GM23248 (cell line): ENCODE measurements at regions not wholly inside any gene's neighbourhood (a gene's known extent, or its start where the extent isn't known, plus 50 kb on each side); places are given as distances from the start of the nearest gene placed in this dataset.
"Not testable (repeated sequence)": the region's sequence is repeated elsewhere in the genome, so short reads cannot be mapped to it uniquely, and the experiment has no call there.

Source experiments
- DNase-seq: peaks from one replicate; pipeline ENCODE4 v3.0.0-alpha.2; 2015
- H2AFZ ChIP-seq: fragments of 200-600 bp; sonication (generic); 2 replicates; pipeline ENCODE4 v1.6.1; 2016; ENCODE audit warnings: antibody characterized with exemption
- H3F3A ChIP-seq: fragments of 200-600 bp; sonication (generic); 2 replicates; pipeline ENCODE4 v1.6.1; 2016; ENCODE audit warnings: mild to moderate bottlenecking, antibody characterized with exemption, mixed run types; ENCODE audit not compliant: insufficient read depth
- H3K27ac ChIP-seq: fragments of 200-600 bp; sonication (generic); 2 replicates; pipeline ENCODE4 v1.5.1; 2016; ENCODE audit warnings: mild to moderate bottlenecking
- H3K27me3 ChIP-seq: fragments of 200-600 bp; sonication (generic); replicated peaks from 2 replicates; pipeline ENCODE4 v1.6.1; 2016; ENCODE audit warnings: mild to moderate bottlenecking; ENCODE audit not compliant: insufficient read depth
- H3K36me3 ChIP-seq: fragments of 200-600 bp; sonication (generic); 2 replicates; pipeline ENCODE4 v1.6.1; 2016; ENCODE audit warnings: low read depth, mild to moderate bottlenecking
- H3K4me1 ChIP-seq: fragments of 200-600 bp; sonication (generic); 2 replicates; pipeline ENCODE4 v1.6.1; 2016; ENCODE audit warnings: mild to moderate bottlenecking; ENCODE audit not compliant: insufficient read depth
- H3K4me2 ChIP-seq: fragments of 200-600 bp; sonication (generic); one replicate; pipeline ENCODE4 v1.6.1; 2016; ENCODE audit warnings: mild to moderate bottlenecking; ENCODE audit not compliant: unreplicated experiment
- H3K4me3 ChIP-seq: fragments of 200-600 bp; sonication (generic); 2 replicates; pipeline ENCODE4 v1.5.1; 2016; ENCODE audit warnings: mild to moderate bottlenecking
- H3K79me2 ChIP-seq: fragments of 200-600 bp; sonication (generic); 2 replicates; pipeline ENCODE4 v1.6.1; 2016; ENCODE audit warnings: mild to moderate bottlenecking; ENCODE audit not compliant: insufficient read depth
- H3K9ac ChIP-seq: fragments of 200-600 bp; sonication (generic); 2 replicates; pipeline ENCODE4 v1.6.1; 2016; ENCODE audit warnings: mild to moderate bottlenecking
- H3K9me2 ChIP-seq: fragments of 200-600 bp; sonication (generic); 2 replicates; pipeline ENCODE4 v1.6.1; 2016; ENCODE audit warnings: mixed run types, mild to moderate bottlenecking, moderate library complexity; ENCODE audit not compliant: insufficient read depth
- H3K9me3 ChIP-seq: fragments of 200-600 bp; sonication (generic); one replicate; pipeline ENCODE4 v1.6.1; 2017; ENCODE audit warnings: low read depth
- H4K20me1 ChIP-seq: fragments of 200-600 bp; sonication (generic); 2 replicates; pipeline ENCODE4 v1.6.0; 2016; ENCODE audit not compliant: insufficient read depth
- EZH2 ChIP-seq: fragments of 200-600 bp; sonication (generic); IDR thresholded peaks from 2 replicates; pipeline ENCODE4 v1.6.1; 2018; ENCODE audit warnings: antibody characterized with exemption, mild to moderate bottlenecking; ENCODE audit not compliant: insufficient read depth, poor library complexity, severe bottlenecking
- EZH2phosphoT487 ChIP-seq: fragments of 200-600 bp; sonication (generic); IDR thresholded peaks from 2 replicates; pipeline ENCODE4 v1.6.1; 2018; ENCODE audit warnings: antibody characterized with exemption, moderate library complexity, mild to moderate bottlenecking, low read depth; ENCODE audit not compliant: insufficient read depth
- WGBS, 2 experiments: methylation state at CpG; one replicate each; pipeline ENCODE4 v1.1.6; 2015 to 2017; ENCODE audit warnings: low lambda C conversion rate in 2 of 2, low coverage in 1 of 2; ENCODE audit errors: missing lambda C conversion rate in 2 of 2; 5-methylcytosine and 5-hydroxymethylcytosine counted together
- in situ Hi-C: fragments of 300-500 bp; cut with MboI; formaldehyde crosslinking; loops from 2 replicates; pipeline ENCODE4 v1.15.0; 2020

DNA sequence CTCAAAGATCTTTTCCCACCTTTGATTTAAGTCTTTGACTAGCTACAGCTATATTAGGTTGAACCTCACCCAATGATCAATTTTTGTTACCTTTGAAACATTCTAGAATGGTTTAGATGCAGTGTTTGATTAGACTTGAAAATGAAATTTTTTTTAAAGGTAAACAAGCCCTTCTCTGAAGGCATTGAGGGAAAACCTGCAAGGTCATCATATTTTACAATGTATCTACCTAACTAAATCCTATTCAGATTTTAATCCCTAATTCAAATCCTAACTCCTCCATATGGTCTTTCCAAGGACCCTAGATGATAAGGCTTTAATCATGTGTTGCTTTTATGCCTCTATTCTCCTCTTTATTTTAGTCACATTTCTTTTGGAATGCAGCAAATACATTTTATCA is 95.4 kb downstream of the ALG10B start:
- Histone ChIP-seq H3K4me2 (no peak overlapping the region), H3K9me2 (no peaks in the 10 kb centered on the region), H3K79me2 (no peaks in the 10 kb centered on the region), H3K9ac (no peak overlapping the region), H3K4me3 (no peak overlapping the region), H2AFZ (no peak overlapping the region), H3K36me3 (no peaks in the 10 kb centered on the region), H3K4me1 (no peaks in the 10 kb centered on the region), H3F3A (no peaks in the 10 kb centered on the region), H3K27me3 (no peaks in the 10 kb centered on the region), H4K20me1 (no peaks in the 10 kb centered on the region), H3K27ac (no peak overlapping the region), H3K9me3 (no peaks in the 10 kb centered on the region)
- in situ Hi-C loops = no loop called here
- TF ChIP-seq EZH2 (no peak), EZH2phosphoT487 (no peak)
- DNase-seq = no peak

DNA sequence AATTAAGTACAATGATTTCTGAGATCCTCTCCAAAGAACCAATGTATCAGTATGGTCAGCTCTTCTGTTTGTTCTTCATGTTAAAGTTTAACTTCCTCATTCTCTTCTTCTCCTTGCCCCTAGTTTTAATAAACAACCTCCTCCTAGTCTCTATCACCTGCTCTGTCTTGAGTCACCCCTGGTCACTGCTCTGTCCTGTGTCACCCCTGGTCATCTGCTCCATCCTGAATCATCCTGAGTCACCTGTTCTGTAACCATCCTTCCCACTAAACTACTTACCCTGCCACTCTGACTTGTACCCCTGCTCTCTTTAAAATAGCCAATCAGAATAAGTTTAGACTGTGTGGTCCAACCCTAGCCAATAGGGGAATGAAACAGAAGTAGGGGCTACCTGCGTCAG is 100.5 kb downstream of the ALG10B start:
- DNase-seq = no peak
- Histone ChIP-seq H3K4me2 (no peak overlapping the region), H3K27me3 (no peaks in the 10 kb centered on the region), H3K9me3 (peaks cover 3% of the 10 kb centered on the region), H4K20me1 (no peaks in the 10 kb centered on the region), H3K4me1 (no peaks in the 10 kb centered on the region), H3K36me3 (no peaks in the 10 kb centered on the region), H3K27ac (no peak overlapping the region), H2AFZ (no peak overlapping the region), H3F3A (no peaks in the 10 kb centered on the region), H3K9ac (no peak overlapping the region), H3K4me3 (no peak overlapping the region), H3K79me2 (no peaks in the 10 kb centered on the region), H3K9me2 (no peaks in the 10 kb centered on the region)
- 27 to 39% methylated on average over 1 of the region's 1 CpG for WGBS, 2 experiments
- TF ChIP-seq EZH2 (no peak), EZH2phosphoT487 (no peak)
- in situ Hi-C loops = no loop called here

DNA sequence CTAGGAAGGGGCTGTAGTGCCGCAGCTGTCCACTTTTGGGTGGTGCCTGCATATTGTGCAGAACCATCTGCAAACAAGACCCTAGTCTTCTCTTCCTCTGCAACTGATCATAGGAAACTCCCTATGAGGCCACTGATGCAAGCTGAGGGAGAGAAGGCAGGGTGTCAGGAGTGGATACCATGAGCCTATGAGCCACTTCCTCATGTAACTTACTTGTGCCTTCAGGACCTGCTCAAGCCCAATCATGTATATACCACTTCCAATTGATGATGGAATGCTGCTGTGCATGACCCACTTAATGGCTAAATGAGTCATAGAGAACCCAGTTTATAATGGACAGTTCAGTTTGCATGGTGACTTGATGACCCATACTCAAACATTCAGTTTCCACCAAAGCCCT is 107.9 kb downstream of the ALG10B start:
- WGBS, 2 experiments = 36 to 69% methylated on average over 1 of the region's 1 CpG
- no peaks in the 10 kb centered on the region for H4K20me1 ChIP-seq
- H3K79me2 ChIP-seq = no peaks in the 10 kb centered on the region
- in situ Hi-C loops = no loop called here
- TF ChIP-seq EZH2phosphoT487 (no peak), EZH2 (no peak)
- no peak overlapping the region for H3K9ac ChIP-seq
- H3K27ac ChIP-seq = no peak overlapping the region
- no peak overlapping the region for H2AFZ ChIP-seq
- H3K4me2 ChIP-seq = no peak overlapping the region
- no peaks in the 10 kb centered on the region for H3K36me3 ChIP-seq
- H3K4me3 ChIP-seq = no peak overlapping the region
- H3F3A ChIP-seq = no peaks in the 10 kb centered on the region
- H3K9me3 ChIP-seq = peaks cover 3% of the 10 kb centered on the region
- H3K4me1 ChIP-seq = no peaks in the 10 kb centered on the region
- no peaks in the 10 kb centered on the region for H3K9me2 ChIP-seq
- DNase-seq = no peak
- no peaks in the 10 kb centered on the region for H3K27me3 ChIP-seq

DNA sequence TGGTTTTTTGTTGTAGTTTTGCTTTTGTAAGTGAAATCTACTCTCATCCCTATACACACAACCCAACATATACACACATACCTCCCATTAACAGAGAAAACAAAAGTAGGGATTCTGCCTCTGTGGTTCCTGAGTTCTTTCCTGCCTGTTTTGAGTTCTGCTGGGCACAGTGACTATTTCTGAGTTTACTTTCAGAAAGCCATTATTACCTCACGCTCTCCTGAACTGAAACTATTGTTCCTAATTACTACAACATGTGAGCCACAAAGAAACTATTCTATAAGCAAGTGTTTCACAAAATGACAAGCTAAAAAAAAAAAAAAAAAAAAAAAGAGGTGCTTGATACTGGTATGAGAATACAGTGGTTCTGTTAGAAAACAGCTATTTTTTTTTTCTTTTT is 110.9 kb downstream of the ALG10B start:
- TF ChIP-seq EZH2 (no peak), EZH2phosphoT487 (no peak)
- in situ Hi-C loops = no loop called here

DNA sequence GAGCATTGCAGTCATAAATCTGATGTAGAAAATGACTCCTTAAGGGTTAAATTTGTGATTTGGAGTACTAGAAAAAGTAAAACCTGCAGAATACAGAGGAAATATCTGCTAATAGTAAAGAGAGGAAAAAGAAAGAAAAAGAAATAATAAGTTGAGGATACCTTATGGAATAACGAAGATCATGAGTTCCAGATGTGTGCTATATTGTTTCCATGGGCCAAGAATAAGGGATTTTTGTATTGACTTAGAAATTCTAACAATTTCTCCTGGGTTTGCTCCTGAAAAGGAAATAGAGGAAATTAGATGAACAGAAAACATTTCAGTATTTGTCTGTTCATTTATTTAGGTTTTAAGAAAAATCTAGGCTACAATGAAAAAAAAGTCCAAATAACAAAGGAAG is 115.3 kb downstream of the ALG10B start:
- no peak for TF ChIP-seq EZH2
- no peak for TF ChIP-seq EZH2phosphoT487
- H3F3A ChIP-seq = no peaks in the 10 kb centered on the region
- no peak for DNase-seq

More for the DNA sequence above, 110.9 kb downstream of the ALG10B start:
- no peaks in the 10 kb centered on the region for H3K9me3 ChIP-seq
- no peak overlapping the region for H3K4me2 ChIP-seq
- H3K4me1 ChIP-seq = no peaks in the 10 kb centered on the region
- WGBS, 2 experiments = 0% methylated on average over 1 of the region's 1 CpG
- H3K27ac ChIP-seq = no peak overlapping the region
- H4K20me1 ChIP-seq = no peaks in the 10 kb centered on the region
- H3K4me3 ChIP-seq = no peak overlapping the region
- no peaks in the 10 kb centered on the region for H3K27me3 ChIP-seq
- H3K36me3 ChIP-seq = no peaks in the 10 kb centered on the region
- no peaks in the 10 kb centered on the region for H3F3A ChIP-seq
- H3K9me2 ChIP-seq = no peaks in the 10 kb centered on the region
- DNase-seq = no peak
- no peak overlapping the region for H2AFZ ChIP-seq
- no peak overlapping the region for H3K9ac ChIP-seq
- no peaks in the 10 kb centered on the region for H3K79me2 ChIP-seq

DNA sequence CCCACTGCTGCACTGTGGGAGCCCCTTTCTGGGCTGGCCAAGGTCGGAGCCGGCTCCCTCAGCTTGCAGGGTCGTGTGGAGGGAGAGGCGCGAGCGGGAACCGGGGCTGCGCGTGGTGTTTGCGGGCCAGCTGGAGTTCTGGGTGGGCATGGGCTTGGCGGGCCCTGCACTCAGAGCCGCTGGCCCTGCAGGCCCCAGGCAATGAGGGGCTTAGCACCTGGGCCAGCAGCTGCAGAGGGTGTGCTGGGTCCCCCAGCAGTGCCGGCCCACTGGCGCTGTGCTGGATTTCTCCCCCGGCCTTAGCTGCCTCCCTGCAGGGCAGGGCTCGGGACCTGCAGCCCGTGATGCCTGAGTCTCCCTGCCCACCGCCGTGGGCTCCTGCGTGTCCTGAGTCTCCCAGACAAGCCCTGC is 125.3 kb downstream of the ALG10B start:
- H3K9ac ChIP-seq, H3K4me3 ChIP-seq, H3K36me3 ChIP-seq, H2AFZ ChIP-seq, H4K20me1 ChIP-seq, H3F3A ChIP-seq, DNase-seq, in situ Hi-C loops, H3K4me2 ChIP-seq, H3K27me3 ChIP-seq, H3K27ac ChIP-seq, H3K79me2 ChIP-seq, H3K4me1 ChIP-seq, H3K9me3 ChIP-seq, H3K9me2 ChIP-seq: not testable (repeated sequence)
- 54 to 60% methylated on average over 16 to 19 of the region's 20 CpGs for WGBS, 2 experiments

More for the DNA sequence above, 115.3 kb downstream of the ALG10B start:
- no peak overlapping the region for H3K4me2 ChIP-seq
- no peaks in the 10 kb centered on the region for H3K79me2 ChIP-seq
- H2AFZ ChIP-seq = no peak overlapping the region
- H3K9ac ChIP-seq = no peak overlapping the region
- H3K27ac ChIP-seq = no peak overlapping the region
- H3K9me3 ChIP-seq = no peaks in the 10 kb centered on the region
- H4K20me1 ChIP-seq = no peaks in the 10 kb centered on the region
- WGBS, 2 experiments = 0% methylated on average over 1 of the region's 1 CpG
- H3K9me2 ChIP-seq = no peaks in the 10 kb centered on the region
- no peaks in the 10 kb centered on the region for H3K4me1 ChIP-seq
- in situ Hi-C loops = no loop called here
- H3K36me3 ChIP-seq = no peaks in the 10 kb centered on the region
- no peak overlapping the region for H3K4me3 ChIP-seq
- H3K27me3 ChIP-seq = no peaks in the 10 kb centered on the region
